Hepatic stellate cell (primary cell): ENCODE measurements at regions not wholly inside any gene's neighbourhood (a gene's known extent, or its start where the extent isn't known, plus 50 kb on each side); places are given as distances from the start of the nearest gene placed in this dataset.
"Not testable (repeated sequence)": the region's sequence is repeated elsewhere in the genome, so short reads cannot be mapped to it uniquely, and the experiment has no call there.

Source experiments
- DNase-seq: peaks from one replicate; pipeline ENCODE4 v3.0.0; 2011; ENCODE audit warnings: low spot score

DNA sequence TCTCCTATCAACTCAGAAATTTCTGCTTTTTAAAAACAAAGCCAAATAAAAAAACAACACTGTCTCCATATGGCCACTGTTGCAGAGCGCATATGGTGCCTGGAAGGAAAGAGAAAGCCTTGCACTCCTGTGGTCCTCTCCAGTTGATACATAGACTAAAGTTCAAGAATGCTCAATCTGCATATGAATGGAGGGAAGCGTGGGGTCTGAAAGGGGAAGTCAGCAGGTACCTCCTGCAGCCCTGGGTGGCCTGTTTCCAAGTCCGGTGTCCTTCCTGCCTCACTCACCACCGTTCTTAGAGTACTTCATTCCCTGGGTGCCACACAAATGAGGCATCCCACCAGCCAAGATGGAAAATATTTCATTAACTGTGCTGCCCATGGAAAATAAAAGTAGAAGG, 138.3 kb upstream of the PALS2 start:
- no peak for DNase-seq

DNA sequence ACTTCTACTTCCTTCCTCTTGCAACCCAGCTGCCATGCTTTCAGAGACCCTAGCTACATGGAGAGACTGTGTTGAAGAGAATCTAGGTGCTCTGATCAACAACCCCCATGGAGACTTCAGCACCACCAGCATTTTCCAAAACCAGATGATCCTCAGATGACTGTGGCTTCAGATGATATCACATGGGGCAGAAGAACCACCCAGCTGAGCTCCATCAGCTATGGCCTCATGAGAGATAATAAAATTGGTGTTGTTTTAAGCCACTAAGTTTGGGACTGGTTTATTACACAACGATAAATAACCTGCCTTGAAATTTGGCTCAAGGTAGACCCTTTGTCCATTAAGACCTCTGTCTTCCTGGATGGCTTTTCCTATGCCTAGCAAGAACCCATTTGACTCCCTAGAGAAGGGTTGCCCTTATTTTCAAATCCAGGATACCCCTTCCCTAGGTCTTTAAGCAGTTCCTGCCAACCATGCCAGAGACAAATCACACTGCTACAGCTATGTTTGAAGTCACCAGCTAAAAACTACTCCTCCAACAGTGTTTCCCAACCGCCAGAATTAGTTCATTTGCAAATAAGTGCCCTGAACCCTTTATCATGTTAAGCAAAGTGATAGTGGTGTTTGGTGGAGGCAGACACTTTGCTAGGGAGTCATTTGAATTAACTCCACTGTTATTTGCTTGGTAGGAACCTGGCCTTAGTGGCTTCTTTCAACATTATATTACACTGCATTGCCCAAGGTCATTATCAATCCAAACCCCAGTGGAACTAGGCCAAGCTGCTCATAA, 136.9 kb upstream of the PALS2 start:
- no peak for DNase-seq

DNA sequence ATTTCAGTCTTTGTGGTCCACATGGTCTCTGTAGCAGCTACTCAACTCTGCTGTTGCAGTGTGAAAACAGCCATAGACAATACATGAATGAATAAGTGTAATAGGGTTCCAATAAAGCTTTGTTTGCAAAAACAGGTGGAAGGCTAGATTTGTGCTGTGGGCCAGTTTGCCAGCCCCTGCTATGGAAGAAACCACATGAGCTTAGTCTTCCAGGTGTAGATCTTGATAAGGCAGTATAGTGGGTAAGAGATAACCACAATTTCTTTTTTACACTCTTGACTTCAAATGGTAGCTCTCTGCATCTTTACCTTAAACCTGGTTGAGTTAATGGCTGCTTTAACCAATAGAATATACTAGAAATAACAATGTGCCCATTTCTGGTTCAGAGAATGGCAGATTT, 135.0 kb upstream of the PALS2 start:
- DNase-seq, result no peak

DNA sequence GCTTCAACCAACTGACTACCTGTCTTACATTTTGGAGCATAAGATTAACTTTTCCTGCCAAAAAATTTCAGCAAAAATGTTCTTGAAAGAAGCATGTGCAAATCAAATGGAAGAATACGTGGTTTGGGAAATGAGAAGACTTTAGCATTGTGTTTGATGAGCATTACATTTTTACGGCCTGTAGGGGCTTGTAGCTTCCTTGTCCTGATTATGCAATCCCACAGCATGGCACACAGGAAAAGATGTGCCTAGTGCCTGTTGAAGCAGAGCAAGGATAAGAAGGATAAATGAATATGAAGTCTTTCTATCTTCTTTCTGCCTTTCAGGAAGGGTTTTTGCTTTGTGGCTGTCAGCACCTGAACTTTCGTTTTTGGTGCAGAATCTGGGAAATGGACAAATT, 134.1 kb upstream of the PALS2 start:
- DNase-seq, result not testable (repeated sequence)

DNA sequence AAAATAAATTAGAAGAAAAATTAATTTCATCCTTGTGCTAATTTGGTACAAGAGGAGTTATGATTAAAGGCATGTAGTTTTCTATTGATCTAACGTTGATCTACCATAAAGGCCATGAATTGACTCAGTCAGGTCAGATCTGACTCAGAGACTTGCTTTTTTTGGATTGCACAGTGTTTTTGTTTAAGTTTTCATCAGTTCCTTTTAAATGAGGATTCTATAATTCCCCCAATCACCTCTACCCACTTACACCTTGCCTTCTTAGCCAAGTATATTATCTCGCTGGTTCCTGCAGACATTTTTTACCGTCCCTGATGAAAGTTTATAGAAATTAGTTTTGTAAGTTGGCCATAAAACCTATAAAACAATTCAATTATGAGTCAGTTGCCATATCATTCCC, 132.4 kb upstream of the PALS2 start:
- DNase-seq, result no peak

DNA sequence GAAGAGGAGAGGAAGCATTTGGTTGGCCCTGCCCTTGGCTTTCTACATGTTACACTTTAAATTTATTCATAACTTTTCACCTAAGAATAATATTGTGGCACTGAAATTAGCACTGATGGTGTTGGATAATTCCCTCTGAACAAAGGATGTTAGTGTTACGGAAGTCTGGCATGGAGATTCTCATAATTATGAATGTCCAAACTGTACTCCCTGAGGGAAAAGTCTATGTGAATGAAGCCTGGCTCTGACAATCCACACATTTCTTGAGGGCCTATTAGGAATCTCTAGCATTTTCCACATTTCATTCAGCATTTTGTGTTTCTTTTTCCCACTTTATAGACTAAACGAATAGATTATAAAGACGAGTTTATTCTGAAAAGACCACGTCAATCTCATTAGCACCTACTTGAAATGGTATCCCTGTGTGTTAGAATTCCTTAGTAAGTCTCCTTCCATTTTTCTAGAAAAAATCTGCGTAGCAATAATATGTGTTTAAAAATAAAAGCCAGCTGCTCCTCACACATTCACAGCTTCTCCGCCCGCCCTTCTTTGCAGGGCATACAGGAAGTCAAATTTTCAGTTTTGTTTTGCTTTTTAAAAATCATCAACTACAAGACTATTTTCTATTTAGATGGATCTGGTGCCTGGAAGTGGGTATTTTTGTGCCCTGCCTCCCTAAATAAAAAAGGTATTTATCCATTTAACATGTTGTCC, 131.8 kb upstream of the PALS2 start:
- no peak for DNase-seq

DNA sequence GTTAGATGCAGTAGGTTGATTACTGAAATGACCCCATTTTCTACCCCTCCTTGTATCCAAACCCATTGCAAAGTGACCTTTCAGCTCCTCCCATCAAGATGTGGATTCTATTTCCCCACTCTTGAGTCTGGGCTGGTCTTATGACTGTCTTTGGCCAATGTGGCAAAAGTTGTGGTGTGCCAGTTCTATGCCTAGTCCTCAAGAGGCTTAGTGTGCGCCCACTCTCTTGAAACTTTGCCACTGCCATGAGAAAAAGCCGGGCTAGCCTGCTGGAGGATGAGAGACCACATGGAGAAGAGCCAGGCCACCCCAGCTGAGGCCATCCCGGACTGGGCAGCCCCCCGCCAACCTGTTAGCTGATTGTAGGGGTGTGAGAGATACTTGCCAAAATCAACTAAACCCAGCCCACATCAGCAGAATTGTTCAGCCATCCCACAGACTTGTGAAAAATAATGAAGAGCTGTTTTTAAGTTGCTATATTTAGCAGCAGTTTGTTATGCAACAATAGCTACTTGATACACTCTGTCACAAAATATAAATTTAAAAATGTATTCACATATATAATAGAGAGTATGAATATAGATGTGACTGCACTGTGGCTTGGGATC, 131.0 kb upstream of the PALS2 start:
- no peak for DNase-seq

DNA sequence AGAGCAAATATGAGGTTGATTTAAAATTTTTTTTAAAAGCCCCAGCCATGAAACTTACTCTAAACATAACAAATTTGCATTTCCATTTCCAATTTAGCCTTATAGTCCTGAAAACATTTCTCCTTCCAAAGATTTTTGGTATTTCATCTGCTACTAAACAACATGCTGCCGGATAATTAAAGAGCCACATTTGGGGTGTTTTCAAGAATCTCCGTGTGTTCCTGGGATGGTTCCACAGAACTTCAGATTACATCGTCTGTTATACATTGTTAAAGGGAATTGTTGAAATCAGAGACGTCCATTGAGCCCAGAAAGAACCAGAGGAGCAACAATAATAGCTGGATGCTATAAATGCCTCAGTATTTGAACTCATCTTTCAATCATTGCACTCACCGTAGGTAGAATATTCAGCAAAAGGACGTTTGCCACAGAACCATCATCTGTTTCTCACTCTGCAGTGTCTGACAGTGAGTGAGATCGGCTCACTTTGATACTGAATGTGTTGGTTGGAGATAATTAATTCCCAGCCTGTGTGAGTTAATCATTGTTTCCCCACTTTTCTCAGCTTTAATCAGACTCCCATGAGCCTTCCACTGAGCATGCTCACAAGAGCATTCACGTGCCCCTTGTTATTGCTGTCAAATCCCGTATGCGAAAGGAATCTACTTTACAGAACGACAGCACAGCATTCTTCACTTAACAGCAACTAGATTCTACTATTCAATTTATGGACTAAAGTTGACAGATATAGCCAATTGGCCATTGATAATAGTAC, 128.4 kb upstream of the PALS2 start:
- no peak for DNase-seq

DNA sequence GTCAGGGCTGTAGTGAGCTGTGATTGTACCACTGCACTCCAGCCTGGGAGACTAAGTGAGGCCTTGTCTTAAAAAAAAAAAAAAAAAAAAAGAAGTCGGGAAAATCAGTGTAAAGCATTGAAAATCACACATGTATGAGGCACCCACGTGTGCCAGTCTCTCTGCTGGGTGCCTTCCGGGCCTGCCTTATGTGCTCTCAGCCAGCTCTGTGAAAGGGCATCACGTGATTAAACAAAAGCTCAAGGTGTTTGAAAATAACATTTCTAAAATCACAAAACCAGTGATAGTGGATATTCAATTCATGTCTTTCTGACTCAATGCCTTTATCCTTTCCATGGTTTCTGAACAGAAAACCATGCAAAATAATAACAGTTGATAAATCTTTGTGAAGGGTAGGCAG, 125.2 kb upstream of the PALS2 start:
- no peak for DNase-seq

DNA sequence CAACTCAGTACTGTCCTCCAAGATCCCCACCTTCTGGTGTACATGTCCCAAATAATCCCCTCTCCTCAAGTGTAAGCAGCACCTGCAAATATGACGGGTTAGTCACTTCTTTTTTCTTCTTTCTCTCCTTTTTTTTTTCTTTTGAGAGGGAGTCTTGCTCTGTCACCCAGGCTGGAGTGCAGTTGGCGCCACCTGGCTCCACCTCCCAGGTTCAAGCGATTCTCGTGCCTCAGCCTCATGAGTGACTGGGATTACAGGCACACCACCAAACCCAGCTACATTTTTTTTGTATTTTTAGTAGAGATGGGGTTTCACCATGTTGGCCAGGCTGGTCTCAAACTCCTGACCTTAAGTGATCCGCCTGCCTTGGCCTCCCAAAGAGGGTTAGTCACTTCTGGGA, 123.8 kb upstream of the PALS2 start:
- DNase-seq, result not testable (repeated sequence)

DNA sequence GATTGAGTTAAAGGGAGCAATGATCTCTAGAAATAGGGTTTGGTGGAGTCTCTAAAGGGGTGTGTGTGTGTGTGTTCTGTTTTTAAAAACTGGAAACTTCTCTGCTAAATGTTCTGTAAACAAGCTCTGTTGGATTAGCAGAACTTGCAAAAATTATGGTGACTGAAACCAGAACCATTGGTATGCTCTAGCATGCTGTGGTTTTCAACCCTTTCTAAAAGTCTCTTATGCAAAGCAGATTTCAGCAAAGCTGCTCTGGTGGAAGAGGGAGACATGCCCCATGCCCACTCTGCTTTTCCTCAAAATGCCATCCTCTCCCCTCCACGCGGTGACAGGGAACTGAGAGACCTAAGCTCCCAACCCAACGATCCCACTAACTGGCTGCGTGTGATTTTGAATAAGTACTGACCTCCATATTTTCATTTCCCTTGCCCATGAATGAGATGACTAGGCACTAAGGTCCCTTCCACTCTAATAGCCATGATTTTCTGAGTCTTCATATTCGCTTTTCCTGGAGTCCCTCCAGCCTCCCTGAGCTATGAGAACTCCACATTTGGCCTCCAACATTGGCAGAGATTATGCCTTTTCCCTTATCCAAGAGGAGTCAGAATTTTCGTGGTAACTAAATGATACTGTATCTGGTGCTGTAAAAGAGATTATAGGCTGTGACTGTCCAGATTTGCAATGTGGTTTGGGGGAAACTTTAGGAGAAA, 117.3 kb upstream of the PALS2 start:
- no peak for DNase-seq

DNA sequence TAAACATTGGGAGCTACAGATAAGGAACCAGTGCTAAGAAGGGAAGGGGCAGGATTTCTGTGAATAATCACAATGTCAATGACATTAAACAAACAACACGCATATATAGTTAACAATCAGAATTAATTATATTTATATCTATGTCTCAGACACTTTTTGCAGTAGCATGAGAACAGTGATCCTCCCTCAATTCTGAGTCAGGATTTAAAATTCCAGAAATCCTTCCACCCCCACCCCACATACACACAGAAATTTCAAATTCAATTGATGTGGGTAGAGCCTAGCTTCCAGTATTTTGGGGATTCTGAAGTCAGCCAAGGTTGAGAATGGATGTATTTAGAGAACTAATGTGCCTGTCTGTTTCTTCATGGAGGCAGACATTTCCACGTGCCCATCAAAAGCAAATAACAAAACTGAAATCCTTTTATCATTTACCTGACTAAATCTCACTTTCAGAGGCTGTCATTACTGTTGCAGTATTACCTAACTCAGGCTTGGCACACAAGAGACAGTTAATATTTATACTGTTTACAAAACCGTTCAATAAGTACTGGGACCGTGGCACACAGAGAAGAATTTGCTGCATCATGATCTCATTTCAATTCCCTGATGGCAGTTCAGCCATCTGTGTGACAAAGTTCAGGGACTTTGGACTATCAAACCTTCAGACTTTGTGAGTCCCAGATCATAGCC, 116.6 kb upstream of the PALS2 start:
- DNase-seq, result no peak

DNA sequence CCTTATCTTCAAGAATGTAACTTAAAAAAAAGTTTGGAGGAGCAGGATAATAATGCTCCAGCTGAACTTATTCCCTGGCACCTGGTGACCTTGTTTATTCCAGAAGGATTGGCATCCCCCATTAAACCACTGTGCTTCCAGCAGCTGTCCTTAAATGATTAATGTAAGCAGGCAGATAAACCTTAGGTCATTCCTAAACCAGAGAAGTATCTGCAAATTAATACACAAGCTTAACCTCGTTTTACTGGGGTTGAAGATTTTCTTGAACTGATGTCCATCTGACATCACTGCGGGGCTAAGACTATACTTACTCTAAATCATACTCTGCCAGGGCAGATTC, 116.1 kb upstream of the PALS2 start:
- DNase-seq, result no peak

DNA sequence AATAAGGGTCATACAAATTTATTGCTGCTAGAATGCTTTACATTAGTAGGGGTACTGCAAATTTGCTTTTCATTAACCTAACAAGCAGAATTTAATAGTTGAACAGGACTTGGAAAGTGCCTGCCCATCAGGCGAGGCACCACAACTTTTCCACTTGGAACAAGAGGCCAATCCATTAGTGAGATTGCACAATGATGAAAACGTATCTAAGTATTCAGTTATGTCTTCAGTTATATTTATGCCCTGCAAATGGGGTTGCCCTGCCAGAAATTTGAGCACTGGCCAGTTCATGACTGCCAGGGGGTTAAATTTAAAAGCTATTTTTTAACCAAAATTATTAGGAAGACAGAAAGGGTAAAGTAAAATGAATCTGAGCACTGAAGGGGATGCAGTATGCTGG, 111.1 kb upstream of the PALS2 start:
- no peak for DNase-seq

DNA sequence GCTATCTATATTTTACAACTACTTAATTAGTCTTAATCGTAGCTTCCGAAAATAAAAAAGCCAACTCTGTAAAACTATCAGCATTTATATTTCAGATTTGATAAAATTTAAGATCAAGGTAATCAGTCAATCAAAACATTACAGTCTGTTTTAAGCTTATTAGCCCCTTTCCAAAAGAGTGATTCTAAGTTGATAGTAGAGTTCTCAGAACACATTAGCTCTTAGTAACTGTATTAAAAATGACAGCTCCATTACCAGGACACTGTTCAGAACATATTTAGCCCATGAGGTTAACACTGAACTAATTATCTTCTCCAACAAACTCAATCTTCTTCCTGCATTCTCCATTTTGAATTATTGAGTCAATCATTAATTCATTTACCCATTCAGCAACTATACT, 110.3 kb upstream of the PALS2 start:
- no peak for DNase-seq

DNA sequence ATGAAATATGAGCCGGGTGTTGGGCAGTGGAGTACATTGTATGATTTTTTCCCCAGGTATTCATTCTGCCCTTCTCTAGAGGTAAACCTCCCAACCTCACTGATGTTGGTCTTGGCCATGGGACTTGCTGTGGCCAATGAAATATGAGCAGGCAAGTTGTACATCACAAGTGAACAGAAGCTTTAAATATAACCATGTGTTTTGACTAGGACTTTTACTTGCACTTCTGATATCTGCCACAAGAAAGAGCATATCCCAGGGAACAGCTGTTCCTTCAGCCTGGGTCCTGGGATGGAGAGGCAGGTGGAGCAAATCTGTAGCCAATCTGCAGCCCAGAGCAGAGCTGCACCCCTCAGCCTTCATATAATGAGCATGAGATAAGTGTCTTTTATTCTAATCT, 109.8 kb upstream of the PALS2 start:
- no peak for DNase-seq

DNA sequence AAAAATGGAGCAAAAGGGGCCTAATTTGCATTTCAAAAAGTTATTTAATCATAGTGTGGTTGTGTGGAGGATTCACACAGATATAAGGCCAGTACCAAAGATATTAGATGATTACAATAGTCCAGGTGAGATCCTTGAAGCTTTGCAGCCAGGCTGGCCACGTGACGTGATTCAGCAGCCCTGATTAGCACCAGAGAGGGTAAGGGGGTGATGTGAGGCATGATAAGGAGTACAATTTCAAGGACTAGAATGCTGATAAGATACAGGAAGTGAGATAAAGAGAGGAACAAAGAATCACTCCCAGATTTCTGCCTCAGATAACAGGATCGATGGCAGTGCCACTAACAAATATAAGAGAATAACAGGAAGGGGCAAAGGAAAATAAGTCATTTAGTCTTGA, 108.4 kb upstream of the PALS2 start:
- DNase-seq, result no peak

DNA sequence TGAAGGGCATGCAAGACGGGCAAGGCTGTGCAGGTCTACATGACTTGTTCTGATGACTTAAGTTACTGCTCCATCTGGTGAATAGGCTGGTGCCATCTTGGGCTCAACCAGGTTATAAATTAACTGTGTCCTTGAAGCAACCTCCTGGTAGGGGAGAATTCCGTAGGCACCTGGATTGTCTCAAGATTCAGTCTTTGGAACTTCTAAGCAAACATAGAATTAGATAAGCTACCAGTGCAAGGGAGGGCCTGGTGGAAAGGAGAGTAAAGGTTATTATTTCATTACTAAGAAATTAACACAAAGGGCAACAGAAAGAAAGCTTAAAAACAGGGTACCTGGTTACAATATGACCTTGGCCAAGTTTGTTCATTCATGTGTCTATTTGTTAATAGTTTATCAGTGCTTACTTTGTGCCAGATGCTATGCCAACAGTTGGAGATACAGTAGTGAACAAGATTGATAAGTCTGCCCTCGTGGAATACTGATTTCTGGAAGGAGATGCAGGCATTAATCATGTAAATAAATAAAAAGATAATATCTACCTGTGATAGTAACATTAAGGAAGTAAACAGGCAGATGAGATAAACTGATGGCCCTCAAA, 107.0 kb upstream of the PALS2 start:
- DNase-seq, result no peak

DNA sequence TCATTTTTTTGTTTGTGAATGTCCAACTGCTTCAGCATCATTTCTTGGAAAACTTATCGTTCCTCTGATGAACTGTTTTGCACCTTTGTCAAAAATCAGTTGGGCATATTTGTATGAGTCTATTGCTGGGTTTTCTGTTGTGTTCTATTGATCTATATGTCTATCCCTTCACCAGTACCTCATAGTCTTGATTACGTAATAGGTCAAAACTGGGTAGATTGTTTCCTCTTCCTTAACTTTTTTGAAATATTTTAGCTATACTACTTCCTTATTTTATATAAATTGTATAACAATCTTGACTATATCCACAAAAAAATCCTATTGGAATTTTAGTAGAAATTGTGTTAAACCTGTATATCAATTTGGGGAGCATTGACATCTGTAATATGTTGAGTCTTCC, 104.1 kb upstream of the PALS2 start:
- no peak for DNase-seq

DNA sequence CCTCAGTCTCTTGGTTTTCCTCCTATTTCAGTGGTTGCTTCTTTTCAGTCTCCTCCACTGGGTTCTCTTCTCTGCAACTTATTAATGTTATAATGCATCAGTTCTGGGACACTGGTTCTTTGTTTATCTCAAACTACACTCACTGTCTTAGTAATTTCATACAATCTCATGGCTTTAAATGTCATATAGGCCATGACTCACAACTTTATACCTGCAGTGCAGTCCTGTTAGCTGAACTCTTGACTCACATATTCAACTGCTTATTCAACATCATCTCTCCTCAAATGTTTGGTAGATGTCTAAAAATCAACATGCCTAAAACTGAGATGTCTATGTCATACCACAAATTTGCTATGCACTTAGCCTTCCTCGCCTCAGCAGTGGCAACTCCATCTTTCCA, 101.2 kb upstream of the PALS2 start:
- DNase-seq, result no peak
